Neural cell (in vitro differentiated cells): ENCODE measurements at regions not wholly inside any gene's neighbourhood (a gene's known extent, or its start where the extent isn't known, plus 50 kb on each side); places are given as distances from the start of the nearest gene placed in this dataset.

ENCODE experiments used
- H2AFZ ChIP-seq: fragments of 200-600, 300-800 bp; sonication (generic), shearing (Covaris generic); 2 replicates; pipeline ENCODE4 v1.6.0; 2014; ENCODE audit warnings: low read depth, mild to moderate bottlenecking, antibody characterized with exemption, low read length, moderate library complexity
- H3F3A ChIP-seq: fragments of 200-600 bp; shearing (Covaris generic); 2 replicates; pipeline ENCODE4 v1.6.1; 2016; ENCODE audit warnings: mild to moderate bottlenecking, moderate library complexity, mixed read lengths, antibody characterized with exemption, low read length; ENCODE audit not compliant: insufficient read depth, poor library complexity, severe bottlenecking
- H3K27ac ChIP-seq: fragments of 200-600, 300-800 bp; sonication (generic), shearing (Covaris generic); 2 replicates; pipeline ENCODE4 v1.5.1; 2014; ENCODE audit warnings: mild to moderate bottlenecking, low read length, moderate library complexity
- H3K27me3 ChIP-seq: fragments of 300-800, 200-600 bp; sonication (generic), shearing (Covaris generic); 2 replicates; pipeline ENCODE4 v1.6.0; 2014; ENCODE audit warnings: mild to moderate bottlenecking, low read depth, low read length, moderate library complexity; ENCODE audit not compliant: insufficient read depth
- H3K36me3 ChIP-seq: fragments of 300-800, 200-600 bp; sonication (generic), shearing (Covaris generic); 2 replicates; pipeline ENCODE4 v1.5.1; 2014; ENCODE audit warnings: mild to moderate bottlenecking, antibody characterized with exemption, low read length, moderate library complexity; ENCODE audit not compliant: insufficient read depth
- H3K4me2 ChIP-seq: fragments of 300-800, 200-600 bp; sonication (generic), shearing (Covaris generic); 2 replicates; pipeline ENCODE4 v1.6.0; 2014; ENCODE audit warnings: mild to moderate bottlenecking, low read length
- H3K4me3 ChIP-seq: fragments of 300-800, 200-600 bp; sonication (generic), shearing (Covaris generic); 2 replicates; pipeline ENCODE4 v1.5.1; 2014; ENCODE audit warnings: mild to moderate bottlenecking, low read length, moderate library complexity
- H3K79me2 ChIP-seq: fragments of 200-600 bp; shearing (Covaris generic); replicated peaks from 2 replicates; pipeline ENCODE4 v1.6.0; 2014; ENCODE audit warnings: mild to moderate bottlenecking, low read length, moderate library complexity; ENCODE audit not compliant: insufficient read depth
- H3K9ac ChIP-seq: fragments of 300-800, 200-600 bp; sonication (generic), shearing (Covaris generic); 2 replicates; pipeline ENCODE4 v1.6.1; 2016; ENCODE audit warnings: mild to moderate bottlenecking, low read length, mixed read lengths
- H3K9me2 ChIP-seq: fragments of 200-600 bp; shearing (Covaris generic); 2 replicates; pipeline ENCODE4 v1.6.1; 2016; ENCODE audit warnings: mild to moderate bottlenecking, low read length, mixed read lengths; ENCODE audit not compliant: insufficient read depth
- H3K9me3 ChIP-seq: fragments of 200-600, 300-800 bp; sonication (generic), shearing (Covaris generic); 2 replicates; pipeline ENCODE4 v1.6.1; 2016; ENCODE audit warnings: mild to moderate bottlenecking, mixed run types, low read length, moderate library complexity, mixed read lengths
- H4K20me1 ChIP-seq: fragments of 200-600 bp; shearing (Covaris generic); 2 replicates; pipeline ENCODE4 v1.6.1; 2016; ENCODE audit warnings: mild to moderate bottlenecking, mixed run types; ENCODE audit not compliant: insufficient read depth
- CTCF ChIP-seq: fragments of 450-650 bp; IDR thresholded peaks from 2 replicates; pipeline ENCODE4 v1.5.1; 2014; ENCODE audit warnings: antibody characterized with exemption, mild to moderate bottlenecking, moderate library complexity; ENCODE audit not compliant: poor library complexity, severe bottlenecking
- EP300 ChIP-seq: fragments of 450-650 bp; conservative IDR thresholded peaks from 2 replicates; pipeline ENCODE4 v1.6.1; 2014; ENCODE audit warnings: antibody characterized with exemption, mild to moderate bottlenecking, moderate library complexity; ENCODE audit not compliant: poor library complexity, severe bottlenecking
- EZH2 ChIP-seq: fragments of 200-600, 300-800 bp; shearing (Covaris generic), sonication (generic); IDR thresholded peaks from 2 replicates; pipeline ENCODE4 v1.6.1; 2014; ENCODE audit warnings: antibody characterized with exemption, low read length, borderline replicate concordance, mild to moderate bottlenecking; ENCODE audit not compliant: insufficient read depth, poor library complexity, severe bottlenecking
- MXI1 ChIP-seq: fragments of 450-650 bp; conservative IDR thresholded peaks from 2 replicates; pipeline ENCODE4 v1.6.1; 2014; ENCODE audit warnings: antibody characterized with exemption, mild to moderate bottlenecking; ENCODE audit not compliant: poor library complexity, severe bottlenecking
- POLR2AphosphoS5 ChIP-seq: IDR thresholded peaks from 2 replicates; pipeline ENCODE4 v1.6.1; 2012
- RAD21 ChIP-seq: fragments of 450-650 bp; conservative IDR thresholded peaks from 2 replicates; pipeline ENCODE4 v1.6.1; 2014; ENCODE audit warnings: antibody characterized with exemption, mild to moderate bottlenecking, moderate library complexity
- REST ChIP-seq: IDR thresholded peaks from 2 replicates; pipeline ENCODE4 v1.6.1; 2012; ENCODE audit warnings: borderline replicate concordance
- SMC3 ChIP-seq: fragments of 450-650 bp; conservative IDR thresholded peaks from 2 replicates; pipeline ENCODE4 v1.6.1; 2014; ENCODE audit warnings: antibody characterized with exemption, mild to moderate bottlenecking, moderate library complexity; ENCODE audit not compliant: poor library complexity
- TAF1 ChIP-seq: IDR thresholded peaks from 2 replicates; pipeline ENCODE4 v1.6.1; 2012; ENCODE audit warnings: low read depth

- Histone ChIP-seq H4K20me1 (no peaks in the 10 kb centered on the region), H3K9me3 (no peaks in the 10 kb centered on the region), H3K79me2 (no peaks in the 10 kb centered on the region), H3K9me2 (no peaks in the 10 kb centered on the region), H3K4me2 (no peak overlapping the region), H3K9ac (no peak overlapping the region), H3K4me3 (no peak overlapping the region), H3F3A (no peaks in the 10 kb centered on the region), H3K27me3 (no peaks in the 10 kb centered on the region), H3K36me3 (no peaks in the 10 kb centered on the region), H2AFZ (no peak overlapping the region), H3K27ac (no peak overlapping the region)
- TF ChIP-seq POLR2AphosphoS5 (no peak), MXI1 (no peak), TAF1 (no peak), EZH2 (no peak), EP300 (no peak), SMC3 (no peak), REST (no peak), RAD21 (no peak), CTCF (no peak)
Measured at GRCh38 chrX:96386325-96386724, 298.3 kb upstream of the DIAPH2 start.

GRCh38 chrX:96386981-96387380 is 297.7 kb upstream of the DIAPH2 start:
- Histone ChIP-seq H3K27ac (no peak overlapping the region), H3K4me2 (no peak overlapping the region), H3K27me3 (no peaks in the 10 kb centered on the region), H3K9me3 (no peaks in the 10 kb centered on the region), H3K79me2 (no peaks in the 10 kb centered on the region), H3K36me3 (no peaks in the 10 kb centered on the region), H3K9ac (no peak overlapping the region), H3F3A (no peaks in the 10 kb centered on the region), H2AFZ (no peak overlapping the region), H3K4me3 (no peak overlapping the region), H4K20me1 (no peaks in the 10 kb centered on the region), H3K9me2 (no peaks in the 10 kb centered on the region)
- TF ChIP-seq REST (no peak), POLR2AphosphoS5 (no peak), RAD21 (no peak), TAF1 (no peak), EZH2 (no peak), SMC3 (no peak), MXI1 (no peak), CTCF (no peak), EP300 (no peak)
